ENCODE measurements at regions not wholly inside any gene's neighbourhood (a gene's known extent, or its start where the extent isn't known, plus 50 kb on each side); places are given as distances from the start of the nearest gene placed in this dataset.

- TF ChIP-seq CTCF (IDR thresholded peaks at IDR 0.05) (no peak), POLR2A (IDR thresholded peaks at IDR 0.05) (no peak), POLR2AphosphoS5 (IDR thresholded peaks at IDR 0.05) (no peak), EP300 (IDR thresholded peaks at IDR 0.05; ENCODE audit: low read depth) (no peak)
These were observed 114.7 kb upstream of the KLHL1 start for GRCh38 chr13:70222926-70223325.
